ENCODE measurements at regions not wholly inside any gene's neighbourhood (a gene's known extent, or its start where the extent isn't known, plus 50 kb on each side); places are given as distances from the start of the nearest gene placed in this dataset.

- Histone ChIP-seq H3K27me3 (ENCODE audit: control insufficient read depth in 1 of 2, insufficient read depth in 2 of 2, low read length in 2 of 2) (no peaks in the 10 kb centered on the region), H3K4me3 (ENCODE audit: low read length) (no peak overlapping the region), H3K27ac (ENCODE audit: low read depth in 1 of 2, low read length in 2 of 2) (no peak overlapping the region), H3K4me1 (ENCODE audit: insufficient read depth, low read length) (no peaks in the 10 kb centered on the region), H3K9me3 (ENCODE audit: control insufficient read depth in 1 of 2, insufficient read depth in 1 of 2, low read length in 2 of 2) (no peaks in the 10 kb centered on the region), H3K36me3 (ENCODE audit: insufficient read depth, low read length) (no peaks in the 10 kb centered on the region)
- intact Hi-C loops (cut with DNase I, micrococcal nuclease) = no loop called here
- no peaks in the 10 kb centered on the region for H3K36me3 Mint-ChIP-seq (ENCODE audit: low read depth)
- H3K4me1 Mint-ChIP-seq (ENCODE audit: low read depth) = no peaks in the 10 kb centered on the region
- no peak for ATAC-seq (ENCODE audit: poor library complexity)
- POLR2A ChIA-PET = no interaction called here
- H3K9me3 Mint-ChIP-seq = no peaks in the 10 kb centered on the region
- no peaks in the 10 kb centered on the region for H3K27me3 Mint-ChIP-seq
- DNase-seq = no peak
- H3K27ac Mint-ChIP-seq = no peak overlapping the region
- no peak overlapping the region for H3K4me3 Mint-ChIP-seq
- TF ChIP-seq CTCF (IDR thresholded peaks at IDR 0.05) = no peak
- CTCF ChIA-PET = no interaction called here
Measured at GRCh38 chr2:240292035-240292574, 143.4 kb upstream of the GPC1 start.

- no peak overlapping the region for H3K4me3 ChIP-seq (ENCODE audit: low read length)
- intact Hi-C loops (cut with DNase I, micrococcal nuclease) = no loop called here
- ATAC-seq (ENCODE audit: poor library complexity) = no peak
- DNase-seq = no peak
- POLR2A ChIA-PET = no interaction called here
- Mint-ChIP-seq H3K9me3 (no peaks in the 10 kb centered on the region), H3K27ac (no peak overlapping the region), H3K4me3 (no peak overlapping the region), H3K4me1 (ENCODE audit: low read depth) (no peaks in the 10 kb centered on the region), H3K27me3 (no peaks in the 10 kb centered on the region), H3K36me3 (ENCODE audit: low read depth) (no peaks in the 10 kb centered on the region)
- no peak overlapping the region for H3K27ac ChIP-seq (ENCODE audit: low read depth in 1 of 2, low read length in 2 of 2)
- H3K36me3 ChIP-seq (ENCODE audit: insufficient read depth, low read length) = no peaks in the 10 kb centered on the region
- TF ChIP-seq CTCF (IDR thresholded peaks at IDR 0.05) = no peak
- no peaks in the 10 kb centered on the region for H3K9me3 ChIP-seq (ENCODE audit: control insufficient read depth in 1 of 2, insufficient read depth in 1 of 2, low read length in 2 of 2)
- no peaks in the 10 kb centered on the region for H3K27me3 ChIP-seq (ENCODE audit: control insufficient read depth in 1 of 2, insufficient read depth in 2 of 2, low read length in 2 of 2)
- CTCF ChIA-PET = no interaction called here
- H3K4me1 ChIP-seq (ENCODE audit: insufficient read depth, low read length) = no peaks in the 10 kb centered on the region
Measured at GRCh38 chr2:240292619-240293525, 142.6 kb upstream of the GPC1 start.

GRCh38 chr2:240293557-240294461 is 141.7 kb upstream of the GPC1 start:
- ChIA-PET POLR2A (no interaction called here), CTCF (no interaction called here)
- Histone ChIP-seq H3K27ac (ENCODE audit: low read depth in 1 of 2, low read length in 2 of 2) (no peak overlapping the region), H3K9me3 (ENCODE audit: control insufficient read depth in 1 of 2, insufficient read depth in 1 of 2, low read length in 2 of 2) (no peaks in the 10 kb centered on the region), H3K4me1 (ENCODE audit: insufficient read depth, low read length) (no peaks in the 10 kb centered on the region), H3K4me3 (ENCODE audit: low read length) (no peak overlapping the region), H3K36me3 (ENCODE audit: insufficient read depth, low read length) (no peaks in the 10 kb centered on the region), H3K27me3 (ENCODE audit: control insufficient read depth in 1 of 2, insufficient read depth in 2 of 2, low read length in 2 of 2) (no peaks in the 10 kb centered on the region)
- DNase-seq (no peak), ATAC-seq (ENCODE audit: poor library complexity) (no peak)
- H3K27ac Mint-ChIP-seq = no peak overlapping the region
- H3K36me3 Mint-ChIP-seq (ENCODE audit: low read depth) = no peaks in the 10 kb centered on the region
- no peak overlapping the region for H3K4me3 Mint-ChIP-seq
- TF ChIP-seq CTCF (IDR thresholded peaks at IDR 0.05) = no peak
- H3K9me3 Mint-ChIP-seq = no peaks in the 10 kb centered on the region
- H3K4me1 Mint-ChIP-seq (ENCODE audit: low read depth) = no peaks in the 10 kb centered on the region
- no peaks in the 10 kb centered on the region for H3K27me3 Mint-ChIP-seq
- intact Hi-C loops (cut with DNase I, micrococcal nuclease) = no loop called here

Data from CD4-positive, alpha-beta T cell (primary cell).